ENCODE measurements at regions not wholly inside any gene's neighbourhood (a gene's known extent, or its start where the extent isn't known, plus 50 kb on each side); places are given as distances from the start of the nearest gene placed in this dataset.

GRCh38 chr2:126990200-126990599 lies 91.5 kb downstream of the TEX51 start:
- DNase-seq = no peak

GRCh38 chr2:126990605-126991532 lies 92.2 kb downstream of the TEX51 start:
- no peak for DNase-seq

GRCh38 chr2:126994340-126994777 lies 95.7 kb downstream of the TEX51 start:
- DNase-seq = no peak

- no peak for DNase-seq
Measured at GRCh38 chr2:126995621-126996377, 97.1 kb downstream of the TEX51 start.

GRCh38 chr2:126996378-126996699 lies 97.6 kb downstream of the TEX51 start:
- DNase-seq = no peak

Data from nucleus accumbens (tissue), 56 donors.